Fibroblast of skin of right quadriceps (primary cell): ENCODE measurements at regions not wholly inside any gene's neighbourhood (a gene's known extent, or its start where the extent isn't known, plus 50 kb on each side); places are given as distances from the start of the nearest gene placed in this dataset.

Source experiments
- DNase-seq: peaks from one replicate; pipeline ENCODE4 v3.0.0-alpha.2; 2013

DNA sequence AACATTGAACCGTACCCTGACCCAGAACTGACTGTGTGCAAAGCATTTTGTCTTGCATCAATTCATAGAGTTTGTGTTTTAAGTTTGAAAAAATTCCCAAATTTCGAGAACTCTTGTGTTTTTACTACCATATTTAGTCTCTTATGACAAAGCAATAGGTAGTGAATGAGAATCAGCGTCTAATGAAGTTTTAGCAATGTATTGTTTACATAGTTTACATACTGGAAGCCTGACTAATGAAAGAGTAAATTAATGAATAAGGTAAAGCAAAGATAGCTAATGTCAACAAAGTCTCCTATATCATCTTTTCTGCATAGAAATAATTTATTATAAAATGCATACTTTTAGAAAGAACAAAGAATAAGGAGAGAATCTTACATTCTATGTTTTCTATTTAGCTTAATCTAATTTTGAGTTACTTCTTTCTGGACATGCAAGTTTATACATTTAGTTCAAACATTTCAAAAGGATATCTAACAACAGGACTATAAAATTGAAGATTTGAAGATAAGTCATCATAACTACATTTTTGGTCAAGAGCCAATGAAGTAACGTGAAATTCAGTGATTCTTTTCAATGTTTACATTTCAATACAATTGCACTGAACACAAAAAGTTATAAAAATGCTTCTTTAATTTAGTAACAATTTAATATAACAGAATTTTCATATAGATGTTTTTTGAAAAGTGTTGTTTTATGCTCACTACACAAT lies 1943.7 kb downstream of the NCAM2 start:
- no peak for DNase-seq

DNA sequence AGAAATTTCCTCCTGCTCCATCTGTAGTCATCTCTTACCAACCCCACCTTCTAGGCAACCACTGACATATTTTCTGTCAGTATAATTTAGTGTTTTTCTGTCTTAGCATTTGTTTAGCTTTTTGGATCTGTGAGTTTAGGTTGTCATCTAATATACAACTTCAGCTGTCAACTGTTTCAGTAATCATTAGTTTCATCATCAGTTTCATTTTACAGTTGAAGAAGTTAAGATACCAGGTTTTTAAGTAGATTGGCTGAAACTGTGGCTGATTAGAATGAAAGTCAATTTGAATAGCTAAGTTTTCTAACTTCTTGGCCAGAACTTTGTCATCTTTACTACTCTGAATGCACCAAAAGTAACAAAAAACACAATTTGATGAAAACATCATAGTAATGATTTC lies 1957.3 kb downstream of the NCAM2 start:
- no peak for DNase-seq

DNA sequence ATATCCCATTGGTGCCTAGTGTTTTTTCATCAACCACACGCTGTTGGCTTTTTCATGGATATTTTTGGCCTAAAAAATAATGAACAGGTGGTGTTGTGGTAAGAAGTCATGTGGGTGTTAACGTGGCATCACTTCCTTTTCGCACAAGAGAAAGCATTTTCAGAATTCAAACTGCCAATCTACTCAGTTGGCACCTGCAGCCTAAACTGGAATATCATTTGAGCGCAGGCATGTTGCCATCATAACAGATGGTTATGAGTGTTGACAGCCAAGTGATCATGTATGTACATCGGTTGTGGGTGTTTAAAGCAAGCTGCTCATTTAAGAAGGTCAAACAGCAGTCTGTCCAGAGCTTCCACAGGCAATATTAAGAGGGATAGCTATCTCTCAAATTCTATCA lies 1963.0 kb downstream of the NCAM2 start:
- DNase-seq = no peak

DNA sequence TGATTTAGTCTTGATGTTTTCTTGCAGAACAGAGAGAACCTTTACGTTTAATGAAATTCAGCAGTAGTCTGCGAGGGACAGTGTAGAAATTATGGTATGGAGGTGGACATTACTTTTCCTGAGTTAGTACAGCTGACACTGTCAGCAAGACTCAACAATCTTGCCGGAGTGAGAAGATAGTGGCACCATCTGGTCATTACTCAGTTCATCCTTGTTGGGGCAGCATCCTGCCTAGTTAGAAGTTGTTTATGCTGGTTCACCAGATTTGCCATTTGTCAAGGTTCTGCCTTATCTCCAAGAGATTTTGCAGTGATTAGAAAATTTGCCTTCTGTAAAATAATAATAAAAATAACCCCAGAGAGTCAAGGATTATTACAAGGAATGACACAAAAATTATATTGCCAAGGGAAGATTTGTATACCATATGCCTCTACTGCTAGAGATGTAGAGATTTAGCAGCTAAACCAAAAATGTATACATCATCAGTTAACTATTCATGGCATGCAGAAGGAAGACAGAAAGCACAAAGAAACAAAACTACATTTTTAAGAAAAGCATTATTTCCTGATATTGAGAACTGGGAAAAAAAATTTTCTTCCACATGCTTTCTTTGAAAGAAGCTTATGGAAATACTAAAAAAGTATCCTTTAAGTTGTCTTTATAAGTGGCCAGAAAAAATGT lies 1967.4 kb downstream of the NCAM2 start:
- peak; percentile 44 for DNase-seq

DNA sequence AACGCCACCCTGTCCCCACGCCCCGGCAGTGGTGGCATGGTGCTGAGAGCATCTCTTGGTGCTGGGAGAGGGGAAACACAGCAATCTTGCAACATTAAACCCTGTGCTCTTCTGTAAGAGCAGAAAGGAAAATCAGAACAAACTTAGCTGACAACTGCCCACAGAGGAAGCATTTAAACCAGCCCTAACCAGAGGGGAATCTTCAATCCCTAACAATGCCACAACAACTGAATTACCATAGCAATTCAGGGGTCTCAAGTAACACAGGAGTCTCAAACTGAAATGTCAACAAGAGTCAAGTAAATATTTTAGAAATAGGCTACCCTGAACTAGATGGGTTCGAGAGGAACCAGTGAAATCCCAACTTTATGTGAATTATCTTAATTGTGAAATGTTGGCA lies 1983.6 kb downstream of the NCAM2 start:
- DNase-seq = no peak

DNA sequence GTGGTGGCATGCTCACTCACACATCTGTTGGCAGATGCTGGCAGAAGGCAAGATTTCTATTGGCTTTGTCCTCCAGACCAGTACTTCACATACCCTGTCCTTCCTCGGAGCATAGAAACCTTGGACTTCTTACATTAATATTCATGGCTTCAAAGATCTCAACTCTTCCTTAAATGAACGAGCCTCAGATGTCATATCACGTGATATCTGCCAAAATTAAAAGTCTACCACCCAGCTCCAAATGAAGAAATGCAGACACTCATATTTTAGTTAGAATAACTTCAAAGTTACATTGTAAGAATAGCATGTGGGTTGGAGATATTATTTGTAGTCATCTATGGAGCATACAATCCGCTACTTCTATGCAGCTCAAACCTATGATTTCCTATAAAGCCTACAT lies 1994.9 kb downstream of the NCAM2 start:
- DNase-seq = no peak

DNA sequence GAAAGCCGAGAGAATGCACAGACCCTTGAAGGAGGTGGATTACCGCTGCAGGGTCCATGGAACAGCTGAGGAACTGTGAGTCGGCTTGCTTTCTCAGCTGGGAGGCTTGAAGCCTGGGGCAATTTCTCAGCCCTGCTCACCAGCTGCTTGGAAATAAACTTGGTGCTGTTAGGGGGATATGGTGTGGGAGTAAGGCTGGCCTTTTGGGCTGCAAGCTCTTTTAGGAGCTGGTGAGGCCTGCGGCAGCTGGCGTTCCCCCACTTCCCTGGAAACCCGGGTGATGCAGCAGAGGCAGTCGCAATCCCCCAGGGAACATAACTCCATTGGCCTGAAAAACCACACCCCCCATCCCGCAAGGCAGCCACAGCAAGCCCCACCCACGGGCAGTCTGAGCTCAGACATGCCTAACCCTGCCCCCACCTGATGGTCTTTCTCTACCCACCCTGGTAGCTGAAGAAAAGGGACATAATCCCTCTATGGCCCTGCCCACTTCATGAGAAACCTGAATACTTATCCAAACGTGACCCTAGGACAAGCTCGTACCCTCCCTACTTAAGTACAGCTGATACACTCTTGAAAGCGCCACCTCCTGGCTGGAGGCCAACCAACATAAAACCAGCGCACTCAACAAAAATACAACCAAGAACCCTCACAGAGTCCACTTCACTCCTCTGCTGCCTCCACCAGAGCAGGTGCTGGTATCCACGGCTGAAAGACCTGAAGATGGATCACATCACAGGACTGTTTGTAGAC lies 1995.8 kb downstream of the NCAM2 start:
- no peak for DNase-seq

DNA sequence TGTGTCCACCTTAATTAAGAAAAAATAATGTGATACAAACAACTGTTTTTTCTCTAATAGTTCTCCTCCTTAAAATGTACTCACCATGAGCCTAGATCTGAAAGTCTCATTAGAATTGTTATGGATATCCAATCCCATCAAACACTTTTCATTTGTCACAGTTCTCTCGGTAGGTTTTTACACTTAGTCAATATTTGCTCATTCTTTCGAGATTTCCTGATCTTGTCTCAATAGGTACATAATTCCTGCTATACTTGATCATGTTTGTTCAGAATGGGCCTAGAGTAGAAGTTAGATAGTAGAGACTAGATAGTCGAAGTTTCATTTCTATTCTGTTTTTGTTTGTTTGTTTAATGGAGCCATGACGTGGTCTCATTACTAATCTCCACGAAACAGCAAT lies 2005.7 kb downstream of the NCAM2 start:
- no peak for DNase-seq

DNA sequence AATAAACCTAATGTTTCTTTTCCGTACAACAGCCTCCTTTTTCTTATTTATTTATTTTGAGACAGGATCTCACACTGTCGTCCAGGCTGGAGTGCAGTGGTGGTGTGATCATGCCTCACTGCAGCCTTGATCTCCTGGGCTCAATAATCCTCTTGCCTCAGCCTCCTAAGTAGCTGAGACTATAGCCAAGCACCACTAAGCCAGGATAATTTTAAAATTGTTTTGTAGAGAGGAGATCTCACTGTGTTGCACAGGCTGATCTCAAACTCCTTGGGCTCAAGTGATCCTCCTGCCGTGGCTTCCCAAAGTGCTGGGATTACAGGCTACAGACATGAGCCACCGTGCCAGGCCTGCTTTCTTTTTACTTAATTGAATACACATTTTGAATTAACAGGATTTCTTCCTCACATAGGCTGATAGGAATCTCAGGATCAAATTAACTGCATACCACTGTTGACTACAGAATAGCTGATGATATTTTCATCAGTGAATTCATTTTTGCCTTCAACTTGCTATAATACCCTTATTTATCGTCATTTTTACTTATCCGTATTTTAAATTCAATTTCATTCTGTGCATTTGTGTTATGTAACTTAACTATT lies 2010.5 kb downstream of the NCAM2 start:
- no peak for DNase-seq

DNA sequence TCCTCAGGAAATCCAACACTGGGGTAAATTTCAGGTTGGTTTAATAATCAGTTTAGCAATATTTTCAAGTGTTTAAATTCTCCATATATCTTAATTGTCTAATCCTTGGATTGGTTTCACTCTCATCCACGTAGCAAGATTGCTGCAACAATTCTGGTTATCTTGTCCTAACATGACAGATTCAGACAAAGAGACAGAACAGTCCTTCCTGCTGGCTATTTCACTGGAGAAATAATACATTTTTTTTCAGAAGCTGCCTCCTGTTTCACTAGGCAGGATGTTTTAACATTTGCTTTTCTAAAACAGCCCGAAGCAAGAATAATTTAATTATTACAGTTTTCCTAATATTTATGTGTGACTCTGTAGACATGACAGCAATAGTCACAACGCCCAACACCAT lies 2011.2 kb downstream of the NCAM2 start:
- no peak for DNase-seq

DNA sequence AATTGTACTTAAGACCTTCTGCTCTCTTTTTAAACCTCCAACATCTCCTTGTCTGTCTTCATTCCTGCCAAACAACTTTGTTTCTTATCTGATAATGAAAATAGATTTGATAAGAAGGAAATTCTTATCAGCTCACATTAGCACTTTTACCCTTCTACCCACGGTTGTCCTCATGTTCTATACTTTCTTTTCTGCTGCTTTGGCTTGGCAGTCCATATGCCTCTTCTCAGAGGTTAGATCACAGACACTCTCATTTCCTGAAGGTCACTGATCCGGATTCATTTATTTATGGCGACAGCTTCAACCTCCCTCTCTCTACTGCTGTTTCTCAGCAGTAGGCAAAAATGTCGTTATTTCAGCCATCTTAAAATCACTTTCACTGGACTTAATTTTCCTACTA lies 2015.8 kb downstream of the NCAM2 start:
- no peak for DNase-seq

DNA sequence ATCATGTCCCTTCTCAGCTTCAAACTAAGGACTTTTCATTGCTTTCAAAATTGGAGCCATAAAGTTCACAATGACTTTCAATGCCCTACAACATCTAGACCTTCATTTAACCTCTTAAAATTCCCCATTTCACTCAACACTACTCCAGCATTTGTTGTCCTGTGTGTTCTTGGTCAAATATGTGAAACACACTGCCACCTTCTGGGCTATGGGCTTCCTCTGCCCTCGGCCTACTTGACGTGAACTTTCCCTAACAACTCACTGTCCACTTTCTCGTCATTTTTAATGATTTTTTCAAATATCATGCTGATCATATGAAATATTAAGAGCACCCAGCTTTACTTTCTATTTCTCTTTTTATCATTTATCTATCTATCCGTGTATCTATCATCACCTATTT lies 2018.4 kb downstream of the NCAM2 start:
- DNase-seq = no peak

DNA sequence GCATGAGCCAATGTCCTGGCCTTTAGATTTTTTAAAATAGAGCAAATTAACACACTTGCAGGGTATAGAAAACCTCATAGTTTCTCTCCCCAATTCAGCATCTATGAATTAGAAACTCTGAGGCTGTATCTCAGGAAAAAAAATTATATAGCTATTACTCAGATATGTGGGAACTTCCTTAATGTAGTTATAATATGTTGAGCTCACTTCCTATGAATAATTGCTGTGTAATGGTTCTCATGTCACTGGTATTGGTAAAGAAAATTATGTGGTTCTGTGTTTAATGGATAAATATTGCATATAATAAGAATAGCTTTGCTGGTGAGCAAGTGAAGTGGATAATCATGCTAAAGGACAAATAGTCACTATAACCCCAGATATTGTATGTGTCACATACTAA lies 2019.8 kb downstream of the NCAM2 start:
- peak; percentile 0 for DNase-seq

DNA sequence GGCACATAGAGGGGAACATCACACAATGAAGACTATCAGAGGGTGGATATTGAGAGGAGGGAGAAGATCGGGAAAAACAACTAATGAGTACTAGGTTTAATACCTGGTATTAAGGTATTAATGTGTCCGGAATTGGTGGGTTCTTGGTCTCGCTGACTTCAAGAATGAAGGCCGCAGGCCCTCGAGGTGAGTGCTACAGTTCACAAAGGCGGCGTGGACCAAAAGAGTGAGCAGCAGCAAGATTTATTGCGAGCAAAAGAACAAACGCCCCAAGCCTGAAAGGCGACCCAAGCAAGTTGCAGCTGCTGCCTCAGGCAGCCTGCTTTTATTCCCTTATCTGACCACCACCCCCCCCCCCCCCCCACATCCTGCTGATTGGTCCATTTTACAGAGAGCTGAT lies 2022.8 kb downstream of the NCAM2 start:
- DNase-seq = no peak

DNA sequence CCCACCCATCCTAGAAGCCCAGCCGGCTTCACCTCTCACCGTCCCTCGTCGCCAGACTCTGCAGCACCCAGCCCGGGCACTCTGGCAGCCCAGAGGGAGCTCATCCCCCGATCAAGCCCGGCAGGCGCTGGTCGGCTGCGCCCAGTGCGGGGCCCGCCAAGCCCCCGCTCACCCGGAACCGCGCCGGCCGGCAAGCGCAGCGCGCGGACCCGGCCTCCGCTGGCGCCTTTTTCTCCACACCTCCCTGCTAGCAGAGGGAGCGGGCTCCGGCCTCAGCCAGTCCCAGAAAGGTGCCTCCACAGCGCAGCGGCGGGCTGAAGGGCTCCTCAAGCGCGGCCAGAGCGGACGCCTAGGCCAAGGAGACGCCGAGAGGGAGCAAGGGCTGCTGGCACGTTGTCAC lies 2023.3 kb downstream of the NCAM2 start:
- no peak for DNase-seq

DNA sequence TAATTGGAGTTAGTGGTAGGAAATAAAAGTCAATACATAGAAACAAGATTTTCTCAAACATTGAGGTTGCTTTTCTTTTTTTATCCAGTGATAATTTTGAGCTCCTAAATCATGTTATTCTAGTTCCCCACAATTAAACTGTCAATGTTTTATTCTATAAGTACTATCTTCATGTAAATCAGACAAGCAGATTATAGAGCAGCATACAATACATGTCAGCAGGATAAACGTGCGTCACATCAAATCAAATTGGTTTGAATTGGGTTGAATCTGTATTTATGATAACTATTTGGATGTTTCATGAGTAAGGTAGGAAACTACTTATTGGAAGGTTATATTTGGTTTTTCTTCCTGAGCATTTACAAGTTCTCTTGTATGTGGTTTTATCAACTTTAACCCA lies 2028.7 kb downstream of the NCAM2 start:
- no peak for DNase-seq

DNA sequence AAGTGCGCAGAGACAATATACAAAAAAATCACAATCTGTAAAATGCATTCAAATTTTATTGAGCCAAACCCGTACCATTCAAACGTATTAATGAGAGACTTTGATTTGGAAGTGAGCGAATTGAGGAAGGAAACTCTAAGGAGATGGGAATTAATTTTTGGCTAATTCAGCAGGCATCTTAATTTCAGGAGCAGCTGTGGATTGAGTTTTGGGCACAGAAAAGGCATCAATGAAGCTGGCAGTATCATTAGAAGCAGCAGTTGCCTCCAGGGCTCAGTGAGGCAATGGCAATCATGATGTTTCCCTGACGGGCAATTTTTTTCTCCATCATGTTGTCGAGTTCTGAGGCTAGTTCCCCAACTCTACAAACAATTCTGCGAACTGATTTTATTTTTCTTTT lies 2041.6 kb downstream of the NCAM2 start:
- DNase-seq = no peak

DNA sequence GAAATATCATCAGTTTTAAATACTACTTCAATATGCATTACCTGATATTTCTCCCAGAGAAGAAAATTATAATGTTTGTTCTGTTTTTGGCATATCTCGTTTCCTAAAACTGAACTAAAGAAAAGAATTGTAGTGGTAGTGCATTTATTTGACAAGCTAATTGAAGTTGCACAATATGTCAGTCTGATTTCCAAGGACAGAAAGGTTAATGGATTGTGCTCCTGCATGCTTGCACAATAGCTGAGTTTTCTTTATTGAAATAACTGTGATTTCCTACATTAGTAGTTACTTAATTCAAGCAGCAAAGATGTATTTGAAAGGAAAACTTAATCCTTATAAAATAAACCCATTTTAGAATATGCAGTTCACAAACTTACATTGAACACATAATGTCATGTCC lies 2047.7 kb downstream of the NCAM2 start:
- no peak for DNase-seq

DNA sequence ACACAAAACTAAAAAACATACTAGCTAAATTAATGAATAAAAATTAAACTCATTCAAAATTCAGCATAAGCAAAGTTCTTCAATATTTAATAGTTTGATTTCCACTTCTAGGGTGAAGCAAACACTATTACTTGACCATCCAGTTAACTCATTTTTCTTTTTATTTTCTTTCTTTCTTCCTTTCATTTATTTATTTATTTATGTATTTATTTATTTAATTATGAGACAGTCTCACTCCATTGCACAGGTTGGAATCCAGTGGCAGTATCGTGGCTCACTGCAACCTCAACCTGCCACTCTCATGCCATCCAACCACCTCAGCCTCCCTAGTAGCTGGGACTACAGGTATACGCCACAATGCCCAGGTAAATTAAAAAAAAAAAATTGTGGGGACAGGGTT lies 2069.5 kb downstream of the NCAM2 start:
- DNase-seq = no peak

DNA sequence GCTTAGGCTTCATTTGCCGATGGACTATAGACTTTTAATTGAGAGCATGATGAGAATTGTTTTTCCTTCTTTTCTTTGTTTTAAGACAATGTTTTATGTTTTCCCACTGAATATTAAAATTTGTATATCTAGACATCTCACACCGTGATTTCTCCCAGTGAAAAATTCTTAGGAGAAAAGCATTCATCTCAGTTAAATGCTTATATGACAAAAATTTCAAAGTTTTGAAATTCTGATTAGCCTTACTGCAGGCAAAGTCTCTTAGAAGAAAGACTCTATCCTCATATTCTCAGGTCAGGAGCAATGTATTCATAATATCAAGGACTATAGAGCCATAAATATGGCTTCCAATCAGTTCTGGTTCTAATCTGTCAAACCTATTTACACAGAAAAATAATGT lies 2085.0 kb downstream of the NCAM2 start:
- no peak for DNase-seq

DNA sequence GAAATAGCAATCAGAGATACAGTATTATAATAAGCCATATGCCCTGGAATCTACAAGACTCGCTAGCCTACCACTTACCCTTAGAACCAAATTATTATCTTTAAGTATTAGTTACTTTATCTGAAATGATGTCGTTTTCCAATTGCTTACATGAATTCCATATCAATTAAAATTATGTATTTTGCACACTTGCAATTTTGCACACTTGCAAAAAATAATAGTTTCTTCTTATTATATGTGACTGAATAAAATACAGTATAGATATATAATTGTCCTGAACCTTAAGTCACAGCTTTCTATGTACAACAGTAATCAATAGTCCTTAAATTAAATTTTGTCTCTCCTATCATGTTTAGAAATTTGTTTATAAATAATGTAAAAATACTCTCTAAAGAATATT lies 2095.1 kb downstream of the NCAM2 start:
- DNase-seq = no peak

DNA sequence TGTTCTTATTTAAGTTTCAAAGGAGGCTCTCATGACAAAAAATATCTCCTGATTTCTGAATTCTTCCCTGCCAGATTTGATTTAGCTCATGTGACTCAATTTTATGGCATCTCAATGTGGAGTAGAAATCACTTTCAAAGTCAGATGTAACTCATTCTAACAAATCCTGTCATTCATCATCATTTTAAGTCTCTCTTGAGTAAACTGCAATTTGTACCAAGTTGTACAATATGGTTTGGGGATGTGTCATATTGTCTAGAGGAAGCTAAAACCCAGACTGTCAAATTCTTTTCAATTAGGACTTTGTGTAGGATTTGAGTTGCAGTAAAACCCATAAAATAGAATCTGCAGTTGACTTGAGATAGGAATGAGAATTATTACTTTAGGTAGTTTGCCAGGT lies 2101.0 kb downstream of the NCAM2 start:
- no peak for DNase-seq

DNA sequence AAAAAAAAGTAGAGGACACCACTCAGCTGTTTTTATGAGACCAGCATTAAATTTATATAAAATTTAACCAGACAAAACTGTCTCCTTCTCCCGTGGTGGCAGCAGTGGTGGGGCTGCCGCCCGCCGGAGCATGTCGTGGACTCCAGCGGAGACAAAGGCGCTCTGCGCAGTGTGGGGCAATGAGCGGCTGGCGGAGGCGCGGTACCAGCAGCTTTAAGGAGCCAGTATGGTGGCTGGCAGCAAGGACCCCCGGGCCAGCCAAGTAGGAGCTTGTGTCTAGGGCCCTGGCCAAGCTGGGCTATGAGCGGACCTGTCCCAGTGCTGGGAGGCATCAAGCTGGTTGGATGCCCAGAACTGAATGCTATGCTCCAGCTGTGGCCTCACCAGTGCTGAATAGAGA lies 2102.9 kb downstream of the NCAM2 start:
- DNase-seq = no peak

DNA sequence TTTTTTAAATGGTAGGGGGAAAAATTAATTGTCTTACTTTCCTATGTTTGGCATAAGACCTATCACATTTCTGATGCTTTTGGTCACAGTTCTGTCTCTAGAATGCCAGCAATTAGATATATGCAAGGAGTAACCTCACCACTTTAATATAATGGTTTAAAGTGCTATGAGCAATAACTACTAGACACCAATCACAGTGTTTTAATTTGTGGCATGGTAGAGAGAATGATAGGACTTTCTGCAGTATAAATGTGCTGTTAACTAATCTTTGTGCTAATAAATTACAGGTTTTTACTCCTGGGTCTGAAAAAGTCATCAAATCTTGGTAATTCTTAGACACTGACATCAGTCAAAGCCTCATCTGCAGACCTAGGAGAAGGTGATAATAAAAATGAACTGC lies 2110.3 kb downstream of the NCAM2 start:
- no peak for DNase-seq
